HAP-1 (cell line): ENCODE measurements at regions not wholly inside any gene's neighbourhood (a gene's known extent, or its start where the extent isn't known, plus 50 kb on each side); places are given as distances from the start of the nearest gene placed in this dataset.
"Not testable (repeated sequence)": the region's sequence is repeated elsewhere in the genome, so short reads cannot be mapped to it uniquely, and the experiment has no call there.

Experiments
- DNase-seq, 2 experiments: peaks; one replicate each; pipeline ENCODE4 v3.0.0-alpha.2; 2016 to 2020; ENCODE audit warnings: low spot score in 2 of 2
- H3K27me3 ChIP-seq: fragments of 250-450 bp; sonication (Bioruptor Pico); 2 replicates; pipeline ENCODE4 v1.5.1; 2020; ENCODE audit warnings: low read depth, mild to moderate bottlenecking, moderate library complexity
- H3K36me3 ChIP-seq: fragments of 250-450 bp; sonication (Bioruptor Pico); replicated peaks from 2 replicates; pipeline ENCODE4 v1.5.1; 2020; ENCODE audit warnings: mild to moderate bottlenecking
- H3K4me1 ChIP-seq: fragments of 250-450 bp; sonication (Bioruptor Pico); 2 replicates; pipeline ENCODE4 v1.5.1; 2020; ENCODE audit warnings: mild to moderate bottlenecking
- H3K4me3 ChIP-seq: fragments of 250-450 bp; sonication (Bioruptor Pico); 2 replicates; pipeline ENCODE4 v1.5.1; 2020; ENCODE audit warnings: mild to moderate bottlenecking, moderate library complexity
- H3K9me3 ChIP-seq: fragments of 250-450 bp; sonication (Bioruptor Pico); 2 replicates; pipeline ENCODE4 v1.5.1; 2020; ENCODE audit warnings: mild to moderate bottlenecking, moderate library complexity
- in situ Hi-C: fragments of 300-500 bp; cut with MboI; formaldehyde crosslinking; loops from 3 replicates; pipeline ENCODE4 v1.14.3; 2020; ENCODE audit warnings: low sequenced_read_pairs, inconsistent platforms, mixed read lengths

DNA sequence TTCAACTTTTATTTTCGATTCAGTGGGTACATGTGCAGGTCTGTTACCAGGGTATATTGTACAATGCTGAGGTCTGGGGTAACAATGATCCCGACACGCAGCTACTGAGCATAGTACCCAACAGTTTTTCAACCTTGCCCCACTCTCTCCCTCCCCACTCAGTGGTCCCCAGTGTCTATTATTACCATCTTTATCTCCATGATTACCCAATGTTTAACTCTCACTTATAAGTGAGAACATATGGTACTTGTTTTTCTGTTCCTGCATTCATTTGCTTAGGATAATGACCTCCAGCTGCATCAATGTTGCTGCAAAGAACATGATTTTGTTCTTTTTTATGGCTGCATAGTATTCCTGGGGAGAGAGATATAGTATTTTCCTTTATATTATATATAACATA lies 75.7 kb upstream of the EPHB3 start:
- no peak for DNase-seq
- Histone ChIP-seq H3K4me3 (no peak overlapping the region), H3K9me3 (no peaks in the 10 kb centered on the region), H3K27me3 (peaks cover 20% of the 10 kb centered on the region), H3K36me3 (no peaks in the 10 kb centered on the region), H3K4me1 (no peaks in the 10 kb centered on the region)
- in situ Hi-C loops: no loop called here

DNA sequence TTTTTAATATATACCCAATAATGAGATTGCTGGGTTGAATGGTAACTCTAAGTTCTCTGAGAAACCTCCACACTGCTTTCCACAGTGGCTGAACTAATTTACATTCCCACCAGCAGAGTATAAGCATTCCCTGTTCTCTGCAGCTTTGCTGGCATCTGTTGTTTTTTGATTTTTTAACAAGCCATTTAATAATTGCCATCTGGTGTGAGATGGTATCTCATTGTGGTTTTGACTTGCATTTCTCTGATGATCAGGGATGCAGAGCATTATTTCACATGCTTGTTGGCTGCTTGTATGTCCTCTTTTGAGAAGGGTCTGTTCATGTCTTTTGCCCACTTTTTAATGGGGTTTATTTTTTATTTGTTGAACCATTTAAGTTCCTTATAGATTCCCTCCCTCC lies 75.0 kb upstream of the EPHB3 start:
- DNase-seq: no peak
- H3K36me3 ChIP-seq: no peaks in the 10 kb centered on the region
- in situ Hi-C loops: no loop called here
- H3K9me3 ChIP-seq: no peaks in the 10 kb centered on the region
- H3K4me3 ChIP-seq: no peak overlapping the region
- no peaks in the 10 kb centered on the region for H3K4me1 ChIP-seq
- H3K27me3 ChIP-seq: peaks cover 23% of the 10 kb centered on the region

DNA sequence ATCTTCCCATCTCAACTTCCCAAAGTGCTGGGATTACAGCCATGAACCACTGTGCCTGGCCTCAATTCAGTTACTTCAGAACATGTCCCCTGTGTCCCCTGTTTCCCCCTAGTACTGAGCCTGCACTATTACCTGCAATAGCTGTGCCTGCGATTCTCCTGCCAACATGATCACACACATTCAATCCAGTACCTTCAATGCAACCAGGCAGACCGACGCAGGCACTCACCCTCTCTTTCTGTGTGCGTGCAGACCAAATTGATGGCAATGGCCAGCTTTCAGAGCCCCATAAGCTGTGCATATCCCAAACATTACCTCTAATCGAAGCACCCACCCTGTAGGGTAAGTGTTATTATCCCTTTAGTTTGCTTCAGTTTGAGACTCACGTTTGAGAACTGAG lies 73.0 kb upstream of the EPHB3 start:
- no peaks in the 10 kb centered on the region for H3K4me1 ChIP-seq
- no peak overlapping the region for H3K4me3 ChIP-seq
- H3K27me3 ChIP-seq: peaks cover 36% of the 10 kb centered on the region
- H3K36me3 ChIP-seq: no peaks in the 10 kb centered on the region
- in situ Hi-C loops: no loop called here
- H3K9me3 ChIP-seq: no peaks in the 10 kb centered on the region
- no peak for DNase-seq

GRCh38 chr3:184489268-184489841 lies 72.2 kb upstream of the EPHB3 start:
- Histone ChIP-seq H3K9me3 (no peaks in the 10 kb centered on the region), H3K4me3 (no peak overlapping the region), H3K27me3 (peaks cover 39% of the 10 kb centered on the region), H3K36me3 (no peaks in the 10 kb centered on the region), H3K4me1 (no peaks in the 10 kb centered on the region)
- in situ Hi-C loops: no loop called here
- no peak for DNase-seq

DNA sequence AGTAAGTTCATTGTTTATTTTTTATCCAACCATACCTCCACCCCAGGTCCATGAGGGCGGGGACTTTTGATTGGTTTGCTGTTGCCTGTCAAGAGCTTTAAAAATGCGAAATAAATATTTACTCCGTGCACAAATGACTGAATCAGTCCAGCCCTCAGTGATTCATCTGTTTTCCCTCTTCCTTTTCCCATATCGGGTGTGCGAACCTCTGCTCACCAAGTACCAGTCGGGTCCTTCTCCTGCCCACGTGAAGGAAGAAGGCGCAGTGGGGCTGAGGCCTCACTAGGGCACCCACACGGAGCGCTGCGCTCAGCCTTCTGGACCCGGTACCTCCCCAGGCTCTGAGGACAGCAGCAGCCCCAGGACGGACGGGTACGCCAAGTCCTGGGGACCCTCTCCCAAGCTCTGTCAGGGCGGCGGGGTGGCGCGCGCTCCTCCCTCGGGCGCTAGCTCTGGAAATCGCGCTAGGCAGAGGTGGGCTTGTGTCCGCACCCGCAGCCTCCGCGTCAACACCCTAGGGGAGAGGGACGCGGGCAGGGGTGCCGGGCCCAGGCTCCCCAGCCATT lies 70.5 kb upstream of the EPHB3 start:
- no peaks in the 10 kb centered on the region for H3K4me1 ChIP-seq
- no peaks in the 10 kb centered on the region for H3K9me3 ChIP-seq
- in situ Hi-C loops: no loop called here
- no peak overlapping the region for H3K4me3 ChIP-seq
- DNase-seq: no peak
- no peaks in the 10 kb centered on the region for H3K36me3 ChIP-seq
- H3K27me3 ChIP-seq: peaks cover 39% of the 10 kb centered on the region

GRCh38 chr3:184491867-184492615 lies 69.5 kb upstream of the EPHB3 start:
- no peak overlapping the region for H3K4me3 ChIP-seq
- H3K4me1 ChIP-seq: no peaks in the 10 kb centered on the region
- H3K36me3 ChIP-seq: no peaks in the 10 kb centered on the region
- H3K27me3 ChIP-seq: peaks cover 39% of the 10 kb centered on the region
- no peaks in the 10 kb centered on the region for H3K9me3 ChIP-seq
- in situ Hi-C loops: no loop called here
- no peak for DNase-seq

DNA sequence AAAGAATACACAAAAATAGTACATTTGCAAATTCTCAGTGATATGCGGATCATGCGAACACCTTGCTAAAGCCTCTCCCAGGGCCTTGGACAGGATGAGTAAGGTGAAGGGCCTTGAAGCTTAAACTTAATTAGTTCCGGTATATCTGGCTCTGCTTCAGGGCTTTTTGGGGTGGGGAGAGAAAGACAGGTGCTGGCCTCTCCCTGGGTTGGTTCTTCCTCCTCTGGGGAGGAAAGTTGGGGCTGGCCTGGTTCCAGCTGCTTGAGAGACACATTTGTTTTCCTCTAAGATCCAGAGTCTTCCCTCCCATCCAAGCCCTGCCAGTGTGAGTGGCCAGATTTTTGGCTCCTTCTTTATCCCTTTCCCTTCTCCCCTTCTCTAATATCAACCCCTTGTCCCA lies 64.7 kb upstream of the EPHB3 start:
- Histone ChIP-seq H3K36me3 (no peaks in the 10 kb centered on the region), H3K9me3 (peaks cover 2% of the 10 kb centered on the region; the same call in 1 of the 2 replicates), H3K4me1 (no peaks in the 10 kb centered on the region), H3K4me3 (no peak overlapping the region), H3K27me3 (peaks cover 16% of the 10 kb centered on the region)
- in situ Hi-C loops: no loop called here
- DNase-seq: no peak

- Histone ChIP-seq H3K9me3 (peaks cover 2% of the 10 kb centered on the region; the same call in 1 of the 2 replicates), H3K36me3 (no peaks in the 10 kb centered on the region), H3K4me3 (no peak overlapping the region), H3K27me3 (peaks cover 11% of the 10 kb centered on the region), H3K4me1 (no peaks in the 10 kb centered on the region)
- no peak for DNase-seq
- in situ Hi-C loops: no loop called here
Measured at GRCh38 chr3:184497804-184498203, 63.8 kb upstream of the EPHB3 start.

- H3K9me3 ChIP-seq: peaks cover 2% of the 10 kb centered on the region; the same call in 1 of the 2 replicates
- no peaks in the 10 kb centered on the region for H3K36me3 ChIP-seq
- H3K4me1 ChIP-seq: no peaks in the 10 kb centered on the region
- in situ Hi-C loops: no loop called here
- no peaks in the 10 kb centered on the region; the same call in 1 of the 2 replicates for H3K27me3 ChIP-seq
- no peak for DNase-seq
- no peak overlapping the region for H3K4me3 ChIP-seq
Measured at GRCh38 chr3:184498986-184499606, 62.5 kb upstream of the EPHB3 start.

DNA sequence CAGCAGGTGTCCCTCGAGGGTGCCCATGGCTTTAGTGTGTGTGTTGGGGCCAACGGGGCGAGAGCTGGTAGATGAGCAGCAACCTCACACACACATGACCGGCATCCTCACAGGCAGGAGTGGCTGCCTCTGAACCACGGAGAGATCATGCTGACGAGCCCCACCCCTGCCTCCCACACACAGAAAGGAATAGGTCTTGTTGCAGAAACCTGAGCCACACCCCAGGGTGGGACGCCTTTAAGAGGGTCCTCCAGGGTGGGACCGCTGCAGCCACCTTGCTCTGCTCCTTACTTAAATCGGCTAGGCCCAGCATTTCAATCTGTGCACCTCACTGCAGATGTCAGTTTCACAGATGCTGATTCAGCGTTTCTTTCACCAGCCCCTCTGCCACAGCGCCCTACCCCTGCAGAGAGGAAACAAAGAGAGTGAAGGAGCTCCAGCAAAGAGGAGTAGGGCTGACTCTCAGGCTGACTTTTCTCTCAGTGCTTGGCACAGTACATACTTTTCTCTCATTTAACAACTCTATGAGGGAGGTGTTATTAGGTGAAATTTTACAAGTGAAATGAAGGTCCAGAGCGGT lies 61.2 kb upstream of the EPHB3 start:
- H3K27me3 ChIP-seq: peaks cover 9% of the 10 kb centered on the region
- H3K4me3 ChIP-seq: no peak overlapping the region
- H3K4me1 ChIP-seq: no peaks in the 10 kb centered on the region
- in situ Hi-C loops: no loop called here
- no peaks in the 10 kb centered on the region for H3K36me3 ChIP-seq
- H3K9me3 ChIP-seq: peaks cover 2% of the 10 kb centered on the region; the same call in 1 of the 2 replicates
- no peak for DNase-seq

GRCh38 chr3:184502123-184502667 lies 59.4 kb upstream of the EPHB3 start:
- in situ Hi-C loops: no loop called here
- peaks cover 2% of the 10 kb centered on the region; the same call in 1 of the 2 replicates for H3K9me3 ChIP-seq

DNA sequence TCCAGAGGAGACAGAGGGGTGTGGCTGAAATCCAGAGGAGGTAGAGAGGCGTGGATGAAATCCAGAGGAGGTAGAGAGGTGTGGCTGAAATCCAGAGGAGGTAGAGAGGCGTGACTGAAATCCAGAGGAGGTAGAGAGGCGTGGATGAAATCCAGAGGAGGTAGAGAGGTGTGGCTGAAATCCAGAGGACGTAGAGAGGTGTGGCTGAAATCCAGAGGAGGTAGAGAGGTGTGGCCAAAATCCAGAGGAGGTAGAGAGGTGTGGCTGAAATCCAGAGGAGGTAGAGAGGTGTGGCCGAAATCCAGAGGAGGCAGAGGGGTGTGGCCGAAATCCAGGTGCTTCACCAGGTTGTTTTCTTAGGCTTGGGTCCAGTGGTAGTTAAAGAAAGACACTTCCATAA lies 58.7 kb upstream of the EPHB3 start:
- H3K36me3 ChIP-seq, H3K4me3 ChIP-seq, H3K9me3 ChIP-seq, DNase-seq, in situ Hi-C loops, H3K4me1 ChIP-seq: not testable (repeated sequence)
- H3K27me3 ChIP-seq: peaks cover 17% of the 10 kb centered on the region

More at GRCh38 chr3:184502123-184502667, 59.4 kb upstream of the EPHB3 start:
- Histone ChIP-seq H3K27me3 (peaks cover 17% of the 10 kb centered on the region), H3K4me3 (no peak overlapping the region), H3K36me3 (no peaks in the 10 kb centered on the region), H3K4me1 (no peaks in the 10 kb centered on the region)
- DNase-seq: no peak

- Histone ChIP-seq H3K36me3 (no peaks in the 10 kb centered on the region), H3K4me1 (no peaks in the 10 kb centered on the region), H3K27me3 (peaks cover 17% of the 10 kb centered on the region), H3K9me3 (peaks cover 2% of the 10 kb centered on the region; the same call in 1 of the 2 replicates), H3K4me3 (no peak overlapping the region)
- in situ Hi-C loops: no loop called here
- no peak for DNase-seq
Measured at GRCh38 chr3:184503647-184504046, 57.9 kb upstream of the EPHB3 start.
